ENCODE measurements at regions not wholly inside any gene's neighbourhood (a gene's known extent, or its start where the extent isn't known, plus 50 kb on each side); places are given as distances from the start of the nearest gene placed in this dataset.

GRCh38 chr2:7891312-7891711 lies 790.5 kb upstream of the ID2 start:
- DNase-seq (ENCODE audit: low spot score), result no peak

DNA sequence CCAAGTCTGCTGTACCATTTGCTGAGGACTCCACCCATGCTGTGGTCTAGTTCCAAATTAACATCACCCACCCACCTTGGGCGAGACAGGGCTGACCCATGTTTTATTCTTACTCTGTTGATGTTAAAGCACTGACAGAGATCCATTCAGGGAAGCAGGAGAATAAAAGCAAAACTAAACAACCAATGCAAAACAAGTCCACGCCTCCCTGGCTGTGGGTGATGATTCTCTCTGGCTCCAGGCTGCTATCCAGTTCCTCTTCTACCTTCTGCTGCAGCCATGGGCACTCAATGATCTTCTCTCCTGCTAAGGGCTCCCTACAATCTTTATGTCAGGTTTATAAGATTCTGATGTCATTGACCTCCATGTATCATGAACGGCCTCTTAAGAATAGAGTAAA lies 786.6 kb upstream of the ID2 start:
- no peak for DNase-seq (ENCODE audit: low spot score)

DNA sequence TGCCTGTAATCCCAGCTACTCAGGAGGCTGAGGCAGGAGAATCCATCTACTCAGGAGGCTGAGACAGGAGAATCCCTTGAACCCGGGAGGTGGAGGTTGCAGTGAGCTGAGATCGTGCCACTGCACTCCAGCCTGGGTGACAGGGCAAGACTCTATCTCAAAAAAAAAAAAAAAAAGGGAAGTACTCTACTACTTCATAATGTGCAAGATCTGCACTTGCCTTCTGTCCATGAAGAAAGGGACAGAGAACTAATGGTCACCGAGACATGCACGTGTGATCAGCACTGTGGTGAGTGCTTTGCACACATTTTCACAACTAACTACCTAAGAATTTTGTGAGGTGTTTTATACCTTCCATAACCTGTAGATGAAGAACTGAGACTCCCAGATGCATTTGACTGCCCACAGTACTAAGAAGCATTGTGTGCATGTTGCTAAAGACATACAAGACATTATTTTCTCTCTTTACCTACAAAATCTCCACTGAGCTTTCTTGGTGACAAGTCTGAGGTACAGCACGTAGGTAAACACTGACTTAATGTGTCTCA lies 784.8 kb upstream of the ID2 start:
- DNase-seq (ENCODE audit: low spot score), result no peak

- DNase-seq (ENCODE audit: low spot score), result no peak
These were observed 782.6 kb upstream of the ID2 start for GRCh38 chr2:7899241-7899640.

DNA sequence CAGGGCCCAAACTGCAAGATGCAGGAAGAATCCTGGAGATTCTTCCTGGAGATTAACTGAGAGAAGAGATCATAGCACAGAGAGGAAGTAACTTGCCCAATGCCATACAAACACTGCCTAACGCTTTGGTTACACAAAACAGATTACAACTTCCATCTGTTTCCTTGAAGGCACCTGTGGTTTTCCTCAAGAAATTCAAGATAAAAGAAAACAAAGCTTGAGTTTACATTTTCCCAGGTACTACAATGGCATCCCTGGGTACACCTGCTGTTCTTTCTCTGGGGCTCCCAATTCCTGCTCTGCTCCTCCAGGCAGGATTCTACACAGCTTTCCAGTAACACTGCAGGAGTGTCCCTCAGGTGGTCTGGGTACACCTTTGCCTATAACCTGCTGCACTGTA lies 781.9 kb upstream of the ID2 start:
- DNase-seq (ENCODE audit: low spot score), result no peak

DNA sequence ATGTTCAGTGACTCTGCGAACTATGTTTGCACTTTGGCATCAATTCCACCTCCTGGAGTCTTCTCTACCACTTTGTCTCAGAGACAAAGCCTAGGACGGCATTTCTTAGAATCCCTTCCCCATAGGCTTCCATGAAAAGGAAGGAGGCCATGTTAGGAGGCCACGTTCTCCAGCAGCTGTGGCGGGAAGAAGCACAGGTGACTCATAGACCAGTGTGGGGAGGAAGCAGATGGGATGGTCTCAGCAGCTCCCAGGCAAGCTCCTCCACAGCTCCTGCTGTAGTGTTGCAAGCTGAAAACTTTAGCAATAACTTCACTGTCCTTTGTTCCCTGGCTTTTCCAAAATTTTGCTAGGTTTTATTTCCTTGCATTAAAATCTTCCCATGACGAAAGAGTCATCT lies 781.3 kb upstream of the ID2 start:
- DNase-seq (ENCODE audit: low spot score), result no peak

- no peak for DNase-seq (ENCODE audit: low spot score)
These were observed 779.5 kb upstream of the ID2 start for GRCh38 chr2:7902251-7902765.

DNA sequence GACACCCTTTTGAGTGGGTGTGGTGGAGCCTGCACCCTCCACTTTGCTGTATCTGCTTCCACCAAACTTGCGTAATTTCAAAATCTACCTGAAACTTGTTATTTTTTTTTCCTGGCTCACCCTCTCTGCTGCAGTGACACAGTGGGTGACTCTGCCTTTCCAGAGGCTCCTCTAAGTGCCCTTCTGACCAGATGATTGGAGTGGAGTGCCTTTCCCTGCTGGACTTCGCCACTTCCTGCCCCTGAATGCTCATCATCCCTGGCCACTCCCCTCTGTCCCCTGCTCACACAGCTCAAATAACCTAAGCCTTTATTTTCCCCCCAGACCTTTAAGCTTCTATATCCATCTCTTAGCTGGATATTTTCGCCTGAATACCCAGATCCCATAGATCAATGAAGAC lies 777.5 kb upstream of the ID2 start:
- no peak for DNase-seq (ENCODE audit: low spot score)

DNA sequence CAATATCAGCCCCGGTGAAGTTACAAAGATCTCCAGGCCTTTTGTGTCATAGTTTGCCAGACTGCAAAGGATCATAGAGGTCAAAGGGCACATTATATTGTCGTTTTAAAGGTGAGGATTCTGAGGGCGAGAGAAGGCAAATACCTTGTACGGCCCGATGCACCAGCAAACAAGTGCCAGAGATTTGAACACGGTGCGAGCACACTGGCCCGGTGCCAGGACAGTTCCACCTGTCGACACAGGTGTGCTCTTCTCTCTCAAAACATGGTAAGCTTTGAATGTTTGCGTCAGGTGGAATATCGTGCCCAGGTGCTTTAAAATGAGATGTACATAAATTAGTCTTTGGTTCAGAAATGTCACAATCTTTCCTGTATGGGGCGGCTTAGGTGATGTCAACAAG lies 776.1 kb upstream of the ID2 start:
- DNase-seq (ENCODE audit: low spot score), result no peak

DNA sequence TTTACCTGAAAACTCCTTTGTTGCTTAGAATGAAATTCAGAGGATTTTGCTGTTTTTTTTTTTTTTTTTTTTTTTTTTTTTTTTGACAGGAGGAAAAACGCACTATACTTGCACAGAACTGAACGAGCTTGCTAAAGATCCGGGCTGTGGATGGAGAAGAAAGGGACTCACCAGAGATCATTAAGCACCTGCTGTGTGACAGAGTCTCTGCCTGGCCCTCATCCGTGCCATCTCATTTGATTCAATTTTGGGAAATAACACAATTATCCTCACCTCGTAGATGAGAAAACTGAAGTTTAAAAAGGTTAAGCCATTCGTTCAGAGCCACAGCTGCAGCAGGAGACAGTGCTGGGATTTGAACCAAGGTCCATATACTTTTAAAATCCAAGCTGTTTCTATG lies 775.4 kb upstream of the ID2 start:
- DNase-seq (ENCODE audit: low spot score), result no peak

DNA sequence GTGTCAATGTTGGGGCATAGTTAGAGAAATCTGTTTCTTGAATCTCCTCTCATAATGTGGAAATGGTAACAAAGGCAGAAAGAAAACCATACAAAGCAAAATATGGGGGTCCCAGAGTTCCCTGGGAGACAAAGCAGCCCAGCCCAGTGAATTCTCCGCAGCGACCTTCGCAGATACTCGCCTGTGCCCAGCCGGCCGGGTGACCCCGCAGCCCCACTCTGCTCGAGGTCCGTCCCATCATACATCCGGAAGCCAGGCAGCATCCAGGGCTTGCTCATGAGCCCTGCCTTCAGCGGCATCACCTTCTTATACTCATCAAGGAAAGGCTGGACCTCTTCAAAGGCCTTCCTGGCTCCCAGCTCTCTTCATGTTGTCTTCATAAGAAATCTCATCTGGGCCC lies 774.8 kb upstream of the ID2 start:
- DNase-seq (ENCODE audit: low spot score), result no peak

GRCh38 chr2:7910752-7911151 lies 771.1 kb upstream of the ID2 start:
- DNase-seq (ENCODE audit: low spot score), result no peak

GRCh38 chr2:7911196-7911595 lies 770.7 kb upstream of the ID2 start:
- no peak for DNase-seq (ENCODE audit: low spot score)

DNA sequence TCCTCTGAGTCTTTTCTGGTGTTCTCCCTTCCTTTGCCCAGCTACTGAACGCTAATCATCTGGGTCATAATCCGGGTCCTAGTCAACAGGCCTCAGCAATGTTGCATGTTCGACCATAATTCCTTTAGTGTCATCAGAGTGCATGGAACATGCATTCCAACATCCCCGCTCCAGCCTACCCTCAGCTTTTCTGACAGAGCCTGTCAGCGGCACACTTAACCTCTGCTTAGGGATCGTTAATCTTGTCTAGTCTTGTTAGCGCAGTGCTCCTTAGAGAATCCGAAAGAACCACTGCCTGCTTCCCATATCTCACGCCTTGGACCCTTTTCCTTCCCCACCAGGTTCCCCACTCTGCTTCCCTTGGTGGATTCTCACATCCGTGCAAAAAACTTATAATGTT lies 767.9 kb upstream of the ID2 start:
- no peak for DNase-seq (ENCODE audit: low spot score)

GRCh38 chr2:7915302-7916091 lies 766.4 kb upstream of the ID2 start:
- no peak for DNase-seq (ENCODE audit: low spot score)

GRCh38 chr2:7916670-7917069 lies 765.2 kb upstream of the ID2 start:
- DNase-seq (ENCODE audit: low spot score), result no peak

GRCh38 chr2:7919510-7919909 lies 762.3 kb upstream of the ID2 start:
- no peak for DNase-seq (ENCODE audit: low spot score)

DNA sequence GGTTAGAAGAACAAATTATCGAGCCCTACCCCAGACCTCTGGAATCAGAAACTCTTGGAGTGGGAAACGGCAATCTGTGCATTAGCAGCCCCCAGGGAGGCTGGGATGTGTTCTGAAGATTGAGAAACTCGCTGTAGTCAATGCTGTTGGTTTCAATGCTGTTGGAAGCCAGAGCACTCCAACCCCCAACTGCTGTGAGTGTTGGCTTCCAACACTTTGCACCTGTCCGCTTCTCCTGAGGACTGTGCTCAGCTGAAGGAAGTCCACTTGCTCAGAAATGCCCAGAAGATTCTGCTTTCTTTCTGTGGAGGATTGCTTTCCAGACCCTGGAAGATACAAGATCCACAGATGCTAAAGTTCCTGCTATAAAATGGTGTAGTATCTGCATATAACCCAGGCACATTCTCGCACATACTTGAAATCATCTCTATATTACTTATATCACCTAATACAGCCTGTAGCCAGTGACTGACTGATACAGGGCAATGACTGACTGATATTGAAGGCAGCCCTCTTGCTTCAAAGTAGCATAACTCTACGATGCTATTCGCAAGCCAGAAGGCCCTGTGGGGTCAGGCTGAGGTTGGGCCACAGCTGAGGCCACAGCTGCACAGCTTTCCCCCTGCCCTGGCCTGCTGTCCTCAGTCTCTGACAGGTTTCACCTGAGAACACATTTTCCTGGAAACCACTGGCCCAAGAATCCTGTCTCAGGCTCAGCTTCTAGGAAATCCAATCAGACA lies 757.7 kb upstream of the ID2 start:
- no peak for DNase-seq (ENCODE audit: low spot score)

GRCh38 chr2:7925506-7925905 lies 756.4 kb upstream of the ID2 start:
- DNase-seq (ENCODE audit: low spot score), result no peak

DNA sequence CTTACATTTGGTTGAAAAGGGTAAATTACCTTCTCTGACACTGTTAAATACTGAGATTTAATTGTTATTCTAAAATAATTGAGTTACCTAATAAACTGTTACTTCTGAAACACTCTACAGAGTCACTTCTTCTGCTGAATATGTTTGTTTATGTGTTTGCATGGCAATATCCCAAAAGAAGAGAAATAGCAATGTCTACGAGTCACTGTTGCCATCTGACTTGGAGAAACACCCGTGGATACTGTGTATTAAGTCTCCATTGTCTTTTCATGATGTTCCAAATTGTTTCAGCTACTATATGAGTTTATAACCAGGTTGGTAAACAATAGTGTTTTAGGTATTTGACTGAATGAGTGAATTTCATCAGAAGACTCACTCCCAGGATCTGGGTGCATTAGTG lies 754.2 kb upstream of the ID2 start:
- DNase-seq (ENCODE audit: low spot score), result no peak

DNA sequence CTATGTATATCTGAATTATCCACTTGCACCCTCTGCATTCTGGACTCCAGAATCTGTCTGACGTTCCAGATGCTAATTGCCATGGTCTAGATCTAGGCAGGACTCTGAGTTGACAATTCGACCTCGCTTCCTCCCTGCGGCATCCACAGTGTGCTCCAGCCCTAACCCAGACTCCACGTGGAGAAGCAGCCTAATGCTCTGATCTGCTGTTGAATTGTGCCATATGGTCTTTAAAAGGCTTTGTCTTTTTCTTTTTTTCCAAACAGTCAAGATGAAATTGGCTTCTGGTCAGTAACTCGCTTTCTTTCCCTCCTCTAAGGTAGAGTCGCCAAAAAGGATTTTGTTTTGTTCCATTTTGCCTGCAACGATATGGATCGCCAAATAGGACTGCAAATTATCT lies 752.6 kb upstream of the ID2 start:
- no peak for DNase-seq (ENCODE audit: low spot score)

DNA sequence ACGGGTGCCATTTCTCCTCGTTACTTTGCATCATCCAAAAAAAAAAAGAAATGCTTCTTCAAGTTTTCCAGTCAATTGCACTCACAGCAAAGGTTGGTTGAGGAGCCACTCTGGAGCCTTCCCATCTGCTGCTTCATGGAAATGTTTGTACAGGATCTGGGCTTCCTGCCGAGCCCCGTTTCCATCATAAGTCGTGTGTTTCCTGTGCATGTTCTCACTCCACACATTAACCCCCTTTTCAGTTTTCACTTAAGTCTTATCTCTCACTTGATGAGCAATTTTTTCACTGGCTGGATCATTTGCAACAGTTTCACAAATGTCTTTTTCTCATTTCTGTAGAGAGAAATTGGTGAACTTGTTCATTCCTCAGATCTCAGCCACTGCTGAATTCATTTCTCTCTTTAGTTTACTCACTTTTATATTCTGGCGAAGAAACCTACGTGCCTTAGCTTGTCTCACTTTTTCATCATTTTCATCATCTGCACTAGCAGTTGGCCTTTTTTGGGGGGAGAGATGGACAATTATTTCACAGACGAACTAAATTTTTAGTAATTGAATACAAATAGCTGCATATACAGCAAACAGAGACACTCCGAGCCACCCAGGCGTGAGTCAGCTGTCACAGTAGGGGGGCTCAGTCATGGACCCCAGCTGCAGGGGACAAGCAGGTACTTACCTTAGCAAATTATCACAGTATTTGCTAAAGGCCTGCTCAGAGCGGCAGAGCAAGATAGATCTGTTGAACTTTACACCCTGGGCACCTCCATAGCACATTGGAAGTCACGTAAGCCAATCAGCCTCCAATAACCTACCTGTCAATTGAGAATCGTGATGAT lies 750.8 kb upstream of the ID2 start:
- DNase-seq (ENCODE audit: low spot score), result no peak
